GM21367 (cell line): ENCODE measurements at regions not wholly inside any gene's neighbourhood (a gene's known extent, or its start where the extent isn't known, plus 50 kb on each side); places are given as distances from the start of the nearest gene placed in this dataset.

Experiments used
- ATAC-seq: cut with Tn5 transposase; IDR thresholded peaks from one replicate; pipeline ENCODE4 v1.9.1; 2021; ENCODE audit not compliant: unreplicated experiment

DNA sequence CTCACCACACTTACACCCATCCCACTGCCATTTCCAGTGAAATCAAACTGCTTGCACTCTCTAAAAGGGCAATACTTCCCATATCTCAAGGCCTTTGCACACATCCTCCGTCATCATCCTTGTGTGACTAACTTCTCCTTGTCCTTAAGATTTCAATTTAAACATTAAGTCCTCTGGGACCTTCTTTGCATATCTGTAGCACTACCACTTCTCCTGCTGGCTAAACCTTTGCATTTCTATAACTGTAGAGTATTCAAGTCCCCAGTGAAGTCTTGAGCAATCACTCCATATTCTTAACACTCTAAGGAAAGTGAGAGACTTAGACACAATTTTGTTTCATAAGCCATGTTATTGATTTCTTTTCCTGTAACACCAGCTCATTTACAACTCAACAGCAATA, 136.8 kb upstream of the EPHA4 start:
- ATAC-seq = no peak

GRCh38 chr2:221705185-221705877, 133.2 kb upstream of the EPHA4 start:
- no peak for ATAC-seq

GRCh38 chr2:221704442-221704841, 132.3 kb upstream of the EPHA4 start:
- ATAC-seq = no peak

DNA sequence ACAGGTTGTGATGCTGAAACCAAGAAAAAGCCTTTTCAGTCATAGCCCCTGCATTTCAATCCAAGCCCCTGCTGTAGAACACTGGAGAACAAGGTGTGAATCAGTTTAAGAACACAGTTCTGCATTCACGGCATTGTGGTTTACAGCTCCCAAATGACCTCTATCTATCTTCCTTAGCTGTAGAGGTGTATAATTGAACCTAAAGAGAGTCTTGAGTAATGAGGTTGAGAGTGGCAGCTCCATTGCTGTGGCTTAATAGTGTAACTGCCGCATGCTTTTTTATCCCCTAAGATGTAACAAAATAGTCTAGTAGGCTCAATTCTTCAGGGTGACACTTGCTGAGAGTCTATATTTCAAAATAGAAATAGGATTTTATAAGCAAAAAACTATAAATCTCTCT, 121.3 kb upstream of the EPHA4 start:
- ATAC-seq = no peak

GRCh38 chr2:221691571-221691970, 119.5 kb upstream of the EPHA4 start:
- ATAC-seq = no peak

GRCh38 chr2:221689140-221689539, 117.0 kb upstream of the EPHA4 start:
- no peak for ATAC-seq

- ATAC-seq = no peak
Observed at GRCh38 chr2:221680548-221680947, 108.4 kb upstream of the EPHA4 start.

- no peak for ATAC-seq
Observed at GRCh38 chr2:221677688-221678087, 105.6 kb upstream of the EPHA4 start.

DNA sequence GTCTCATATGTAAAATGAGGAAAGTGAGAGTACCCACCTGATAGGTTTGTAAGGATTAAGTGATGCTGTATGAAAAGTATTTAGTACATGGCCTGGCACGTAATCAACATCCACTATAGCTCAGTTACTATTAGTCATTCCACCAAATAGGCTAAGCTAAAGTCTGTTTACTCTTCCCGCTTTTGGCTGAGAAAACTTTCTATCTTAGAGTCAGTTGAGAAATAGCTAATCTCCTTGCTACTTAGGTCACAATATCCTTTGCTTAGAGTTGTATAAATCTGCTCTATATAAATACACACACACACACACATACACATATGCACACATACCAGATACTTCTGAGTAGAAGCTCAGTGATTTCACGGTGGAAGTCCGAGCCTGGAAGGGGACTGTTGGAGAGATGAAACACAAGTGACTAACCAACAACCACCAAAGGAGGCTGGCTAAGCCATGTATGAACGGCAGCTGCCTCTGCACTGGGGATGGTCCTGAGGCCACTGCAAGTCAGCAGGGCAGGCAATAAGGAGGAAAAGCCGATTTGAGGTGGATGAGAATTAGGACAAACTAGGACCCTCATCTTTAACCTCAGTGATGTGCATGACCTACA, 104.6 kb upstream of the EPHA4 start:
- no peak for ATAC-seq

DNA sequence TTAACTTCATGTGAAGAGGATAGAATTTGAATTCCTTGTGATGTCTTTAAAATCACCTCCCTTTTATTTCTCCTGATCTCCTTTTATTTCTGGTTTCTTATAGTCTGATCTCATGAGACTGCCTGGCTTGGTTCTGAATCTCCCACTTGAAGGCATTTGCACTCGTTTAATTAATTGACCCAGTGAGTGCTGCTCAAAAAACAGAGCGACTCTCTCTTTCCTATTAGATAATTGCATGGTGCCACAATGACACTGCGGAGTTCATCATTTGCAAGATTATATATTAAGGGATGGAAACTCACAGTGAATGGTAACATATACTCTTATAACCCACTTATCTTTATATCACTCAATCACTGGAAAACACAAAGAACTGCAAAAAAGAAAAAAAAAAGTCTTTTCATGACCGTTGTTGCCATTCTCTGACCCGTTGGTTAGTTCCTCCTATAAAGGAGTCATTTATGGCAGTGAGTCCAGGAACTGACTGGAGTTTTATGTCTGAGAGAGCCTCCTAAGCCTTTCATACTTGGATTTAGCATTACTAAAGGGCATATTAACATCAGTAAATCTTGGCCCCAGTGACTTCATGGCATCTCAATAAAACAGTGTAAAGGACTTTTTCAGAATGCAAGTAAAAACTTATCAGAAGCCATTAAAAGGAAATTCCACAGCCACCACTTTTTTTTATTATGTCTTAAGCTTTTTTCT, 103.3 kb upstream of the EPHA4 start:
- ATAC-seq = no peak

DNA sequence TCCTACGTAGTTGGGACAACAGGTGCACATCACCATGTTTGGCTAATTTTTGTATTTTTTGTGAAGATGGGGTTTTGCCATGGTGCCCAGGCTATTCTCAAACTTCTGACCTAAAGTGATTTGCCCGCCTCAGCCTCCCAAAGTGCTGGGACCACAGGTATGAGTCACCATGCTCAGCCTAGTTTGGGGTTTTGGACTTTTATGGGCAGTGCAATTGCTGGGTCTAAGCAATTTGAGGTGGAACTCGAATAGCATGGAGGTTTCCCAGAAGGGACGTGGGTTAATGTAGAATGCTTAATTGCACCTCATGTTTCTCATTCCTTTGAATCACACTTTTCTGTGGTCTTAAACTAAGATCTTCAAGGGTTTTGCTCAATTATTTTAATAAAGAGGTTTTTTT, 102.3 kb upstream of the EPHA4 start:
- ATAC-seq = no peak

DNA sequence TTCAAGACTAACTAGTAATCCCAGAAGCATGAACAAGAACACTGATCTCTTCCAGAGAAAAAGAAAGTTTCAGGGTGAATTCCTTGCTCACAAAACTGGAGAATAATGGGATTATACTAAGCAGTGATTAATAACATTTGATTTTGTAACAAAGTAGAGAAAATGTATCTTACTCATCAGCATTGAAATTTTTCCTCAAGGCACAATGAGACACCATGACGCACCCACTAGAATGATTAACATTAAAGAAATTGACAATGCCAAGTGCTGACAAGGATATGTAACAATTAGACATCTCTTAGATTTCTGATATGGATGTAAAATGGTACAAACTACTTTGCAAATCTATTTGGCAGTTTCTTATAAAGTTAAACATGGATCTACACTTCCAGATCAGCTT, 101.1 kb upstream of the EPHA4 start:
- no peak for ATAC-seq

DNA sequence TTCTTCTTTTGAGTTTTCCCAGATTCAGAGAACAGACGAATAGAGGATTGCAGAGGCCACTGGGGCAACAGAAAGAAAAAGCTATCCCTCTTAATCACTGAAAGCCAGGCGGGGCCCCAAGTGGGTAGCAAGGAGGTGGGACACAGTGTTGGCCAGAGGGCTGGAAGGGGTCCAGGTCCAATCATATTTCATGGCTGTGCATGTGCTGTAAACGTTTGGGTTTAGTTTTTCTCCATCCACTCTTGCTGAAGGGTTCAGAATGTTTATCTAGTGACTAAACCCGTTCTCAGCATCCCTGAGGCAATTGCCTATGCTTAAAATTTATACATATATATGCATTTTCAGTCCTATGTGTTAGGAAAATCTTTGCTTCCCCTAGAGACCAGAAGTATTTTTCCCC, 99.4 kb upstream of the EPHA4 start:
- no peak for ATAC-seq

DNA sequence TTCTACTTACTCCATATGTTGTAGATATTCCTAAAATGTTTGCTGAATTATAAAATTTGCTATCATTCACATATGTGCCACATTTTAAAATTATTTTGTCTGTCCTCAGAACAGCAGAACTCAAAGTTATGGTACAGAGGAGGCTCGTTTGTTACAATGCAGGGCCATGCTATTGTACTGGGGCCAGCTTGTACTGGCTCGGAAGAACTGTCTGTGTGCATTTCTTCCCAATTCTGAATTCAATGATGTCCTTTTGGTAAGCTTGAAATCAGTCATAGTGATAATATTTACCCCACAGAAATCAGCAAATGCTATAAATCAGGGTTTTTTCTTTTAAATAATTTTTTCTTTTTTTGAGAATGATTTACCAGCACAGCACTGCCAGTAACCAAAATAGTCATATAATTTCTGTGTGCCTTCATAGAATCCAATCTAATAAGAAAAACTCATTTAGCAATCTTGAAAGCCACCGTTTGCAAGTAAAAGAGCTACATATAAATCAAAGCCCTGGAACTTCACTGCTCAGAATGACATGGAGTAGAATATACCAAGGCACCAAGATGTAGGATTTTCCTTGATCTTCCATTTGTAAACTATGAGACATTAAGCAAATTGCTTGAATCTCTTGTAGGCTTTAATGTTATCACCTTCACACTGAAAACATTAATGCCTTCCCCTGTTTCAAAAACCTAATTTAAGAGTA, 90.7 kb upstream of the EPHA4 start:
- ATAC-seq = no peak

DNA sequence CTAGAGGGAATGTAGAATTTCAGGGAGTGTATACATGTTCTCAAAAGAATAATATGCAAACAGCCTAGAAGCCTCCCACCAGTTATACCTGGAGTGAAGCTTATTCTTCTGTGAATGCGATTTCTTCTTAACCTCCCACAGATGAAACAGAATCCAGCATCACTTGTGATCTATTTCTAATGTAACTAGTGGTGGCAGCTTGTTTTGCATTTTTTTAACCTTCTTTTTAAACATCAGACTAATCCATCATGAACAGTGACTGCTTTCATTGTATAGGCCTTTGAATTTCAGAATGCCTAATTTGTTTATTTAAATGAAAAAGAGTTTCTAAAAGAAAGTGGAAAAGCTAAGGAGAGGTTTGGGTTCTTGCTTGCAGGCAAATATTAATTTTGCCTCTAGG, 85.7 kb upstream of the EPHA4 start:
- ATAC-seq = no peak

GRCh38 chr2:221655300-221655699, 83.2 kb upstream of the EPHA4 start:
- ATAC-seq = no peak

DNA sequence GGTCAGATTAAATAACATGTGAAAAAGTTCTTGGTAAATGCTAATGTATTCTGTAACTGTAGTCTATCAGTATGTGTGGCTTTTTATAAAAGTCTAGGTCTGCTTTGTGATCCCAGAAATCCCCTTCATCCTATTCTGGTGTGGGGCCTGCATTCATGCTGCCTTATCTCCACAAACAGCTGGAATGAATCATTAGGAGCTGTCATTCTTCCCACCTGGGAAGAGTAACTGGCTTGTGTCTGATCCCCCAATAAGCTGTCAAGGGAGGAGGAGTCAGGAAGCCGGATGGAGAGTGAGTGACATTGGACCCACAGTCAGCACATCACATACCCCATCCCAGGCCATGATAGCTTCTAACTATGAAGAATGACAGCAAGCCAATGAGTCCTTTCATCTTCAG, 81.1 kb upstream of the EPHA4 start:
- no peak for ATAC-seq

DNA sequence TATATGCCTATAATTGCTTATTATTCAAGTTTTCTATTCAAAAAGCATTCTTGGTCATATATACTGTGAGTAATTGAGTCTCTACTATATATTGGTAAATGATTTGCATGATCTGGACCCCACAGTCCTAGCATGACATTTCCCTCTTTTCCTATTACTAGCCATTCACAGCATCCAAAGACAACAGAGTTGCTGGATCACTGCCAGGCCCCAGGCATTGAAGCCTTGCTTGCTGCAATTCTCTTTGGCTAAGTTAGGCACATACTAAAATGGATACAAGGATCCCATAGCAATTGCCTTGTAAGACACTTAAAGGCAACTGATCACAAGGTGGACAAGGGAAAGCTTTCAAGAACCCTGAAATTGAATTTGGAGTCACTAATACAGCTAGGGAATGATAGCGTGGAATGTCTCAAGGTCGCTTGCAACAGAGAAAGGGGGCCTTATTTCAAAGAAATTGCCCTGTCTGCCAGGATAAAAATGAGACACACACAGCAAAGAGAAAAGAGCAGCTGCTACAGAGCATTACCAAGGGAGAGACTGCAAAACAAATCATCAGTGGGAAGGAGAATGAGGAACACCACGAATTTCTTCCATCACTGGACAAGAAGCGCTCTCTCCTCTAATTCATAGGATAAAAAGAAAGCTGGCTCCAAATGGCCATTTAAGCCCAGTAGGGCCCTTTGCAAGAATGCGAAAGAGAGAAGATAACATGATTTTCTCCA, 77.1 kb upstream of the EPHA4 start:
- no peak for ATAC-seq

GRCh38 chr2:221642447-221642846, 70.3 kb upstream of the EPHA4 start:
- ATAC-seq = no peak

DNA sequence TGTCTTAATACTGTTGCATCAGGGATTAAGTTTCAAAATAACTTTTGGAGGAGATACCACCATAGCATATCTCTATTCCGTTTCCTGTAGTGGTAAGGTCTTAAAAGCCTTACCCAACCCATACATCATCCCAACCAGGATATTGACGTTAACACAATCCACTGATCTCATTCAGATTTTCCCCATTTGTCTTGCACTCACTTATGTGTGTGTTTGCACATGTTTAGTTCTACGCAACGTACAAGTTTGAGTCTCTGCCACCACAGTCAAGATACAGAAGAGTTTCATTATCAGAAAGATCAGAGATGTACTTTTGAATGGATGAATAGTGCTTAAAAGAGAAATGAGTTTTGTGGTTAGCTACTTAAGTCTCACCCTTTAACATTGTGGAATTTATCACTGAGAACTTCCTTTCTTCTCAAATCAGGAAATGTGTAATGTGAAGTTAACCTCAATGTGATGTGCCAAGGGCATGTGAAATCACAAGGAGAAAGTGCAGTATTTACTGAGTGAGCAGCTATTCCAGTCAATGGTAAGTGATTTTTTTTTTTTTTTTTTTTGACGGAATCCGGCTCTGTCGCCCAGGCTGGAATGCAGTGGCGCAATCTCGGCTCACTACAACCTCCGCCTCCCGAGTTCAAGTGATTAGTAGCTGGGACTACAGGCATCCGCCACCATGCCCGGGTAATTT, 69.2 kb upstream of the EPHA4 start:
- no peak for ATAC-seq

GRCh38 chr2:221640686-221641085, 68.6 kb upstream of the EPHA4 start:
- no peak for ATAC-seq
